HUDEP-2 (cell line): ENCODE measurements at regions not wholly inside any gene's neighbourhood (a gene's known extent, or its start where the extent isn't known, plus 50 kb on each side); places are given as distances from the start of the nearest gene placed in this dataset.
"Not testable (repeated sequence)": the region's sequence is repeated elsewhere in the genome, so short reads cannot be mapped to it uniquely, and the experiment has no call there.

Experiments
- DNase-seq, 76 experiments: peaks; one replicate each; lab custom pipeline; 2025; ENCODE audit not compliant: unreplicated experiment in 76 of 76; lab: John Stamatoyannopoulos, UW

DNA sequence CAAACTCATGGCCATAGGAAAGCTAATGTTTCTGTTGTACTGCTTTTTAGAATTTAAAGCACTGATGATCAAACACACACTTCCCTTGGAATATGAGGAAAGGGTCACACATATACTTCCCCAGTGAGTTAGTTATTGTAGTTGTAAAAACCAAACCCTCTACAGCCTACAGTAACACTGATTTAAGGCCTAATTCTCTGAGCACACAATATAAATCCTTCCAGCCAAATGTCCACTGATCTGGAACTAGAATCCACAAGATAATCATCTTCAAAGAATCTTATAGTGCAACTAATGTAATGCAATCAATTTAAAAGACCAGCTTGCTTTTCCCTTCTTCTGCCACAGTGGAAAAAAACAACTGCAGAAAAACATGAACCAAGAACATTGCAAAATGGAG lies 219.3 kb downstream of the CAAP1 start:
- DNase-seq, result no peak

DNA sequence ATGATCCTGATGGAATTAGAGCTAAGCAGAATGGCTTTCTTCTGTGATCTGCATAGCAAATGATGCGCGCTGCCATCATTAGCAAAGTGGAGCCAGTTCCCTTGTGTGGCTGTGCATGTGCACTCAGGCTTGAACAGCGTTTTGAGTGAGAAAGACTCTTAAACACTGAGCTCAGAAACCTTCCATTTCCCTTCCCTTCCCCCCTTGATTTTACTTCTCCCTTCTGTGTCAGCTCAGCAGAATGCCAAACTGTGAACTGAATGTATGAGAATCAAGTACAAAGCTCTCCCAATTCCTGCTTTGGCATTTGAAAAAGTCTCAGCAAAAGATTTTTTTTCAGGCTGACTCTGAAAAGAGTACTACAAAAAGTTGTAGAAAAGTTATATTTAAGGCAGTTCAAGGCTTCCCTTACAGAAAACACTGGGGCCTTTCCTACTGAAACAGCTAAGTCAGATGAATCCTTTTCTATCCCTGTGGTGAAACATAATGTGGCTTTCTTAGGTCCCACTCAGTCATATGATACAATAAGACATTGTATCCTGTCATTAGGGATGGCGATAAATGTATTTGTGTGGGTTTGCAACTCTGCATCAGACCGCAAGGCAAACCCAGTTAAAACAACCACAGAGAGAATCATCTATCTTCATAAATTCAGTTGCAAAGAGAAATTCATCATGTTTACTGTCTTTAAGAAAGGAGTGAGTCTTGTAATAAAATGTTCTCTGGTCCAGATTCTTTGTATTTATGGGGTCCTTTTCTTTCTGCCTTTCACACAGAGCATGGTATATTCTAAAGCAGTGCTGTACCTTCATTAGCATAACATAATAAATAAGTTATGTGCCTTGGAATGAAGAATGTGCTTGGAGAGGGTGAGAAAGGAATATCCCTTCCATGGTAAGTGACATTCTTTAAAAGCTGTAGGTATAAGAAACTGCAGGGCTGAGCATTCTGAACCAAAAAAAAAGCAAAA lies 222.6 kb downstream of the CAAP1 start:
- no peak for DNase-seq

DNA sequence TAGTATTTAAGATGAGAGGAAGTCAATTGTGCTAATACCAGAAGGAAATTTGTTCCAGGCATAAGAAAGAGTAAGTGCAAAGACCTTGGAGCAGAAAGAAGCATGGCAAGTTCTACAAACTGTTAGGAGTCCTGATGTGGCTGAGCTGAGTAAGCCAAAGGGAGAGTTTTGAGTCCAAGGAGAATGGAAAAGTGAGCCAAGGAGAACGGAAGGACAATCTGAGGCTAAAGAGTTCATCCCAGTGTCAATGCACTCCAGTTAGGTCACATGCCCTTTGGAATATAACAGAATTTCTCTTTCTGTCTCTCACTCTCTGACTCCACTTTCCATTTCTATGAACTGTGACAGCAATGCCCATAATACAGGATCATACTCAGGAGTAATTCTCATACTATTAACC lies 224.7 kb downstream of the CAAP1 start:
- no peak for DNase-seq

DNA sequence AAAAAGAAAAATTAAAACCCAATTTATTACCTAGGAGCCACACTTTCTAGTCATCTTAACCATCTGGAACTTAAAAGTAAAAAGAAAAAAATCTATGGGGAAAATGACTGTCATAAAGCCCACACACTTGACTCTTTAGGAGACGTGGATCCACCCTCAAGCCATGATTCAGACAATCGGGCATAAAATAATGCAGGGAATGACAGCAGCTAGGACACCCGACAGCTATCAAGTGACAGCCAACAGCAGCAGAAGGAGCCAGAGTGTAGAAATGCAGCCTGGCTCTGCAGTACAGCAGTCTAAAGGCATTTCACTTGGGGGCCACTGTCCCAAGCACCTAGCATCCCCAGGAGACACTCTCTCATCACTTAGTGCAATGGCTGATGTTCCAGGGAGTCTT lies 226.9 kb downstream of the CAAP1 start:
- DNase-seq, result no peak

DNA sequence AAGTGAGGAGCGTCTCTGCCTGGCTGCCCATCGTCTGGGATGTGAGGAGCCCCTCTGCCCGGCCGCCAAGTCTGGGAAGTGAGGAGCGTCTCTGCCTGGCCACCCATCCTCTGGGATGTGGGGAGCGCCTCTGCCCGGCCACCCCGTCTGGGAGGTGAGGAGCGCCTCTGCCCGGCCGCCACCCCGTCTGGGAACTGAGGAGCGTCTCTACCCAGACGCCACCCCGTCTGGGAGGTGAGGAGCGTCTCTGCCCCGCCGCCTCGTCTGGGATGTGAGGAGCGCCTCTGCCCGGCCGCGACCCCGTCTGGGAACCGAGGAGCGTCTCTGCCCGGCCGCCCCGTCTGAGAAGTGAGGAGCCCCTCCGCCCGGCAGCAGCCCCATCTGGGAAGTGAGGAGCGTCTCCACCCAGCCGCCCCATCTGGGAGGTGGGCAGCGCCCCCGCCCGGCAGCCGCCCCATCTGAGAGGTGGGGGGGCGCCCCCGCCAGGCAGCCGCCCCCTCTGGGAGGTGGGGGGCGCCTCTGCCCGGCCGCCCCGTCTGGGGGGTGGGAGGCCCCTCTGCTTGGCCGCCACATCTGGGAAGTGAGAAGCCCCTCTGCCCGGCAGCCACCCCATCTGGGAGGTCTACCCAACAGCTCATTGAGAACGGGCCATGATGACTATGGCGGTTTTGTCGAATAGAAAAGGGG lies 228.4 kb downstream of the CAAP1 start:
- DNase-seq, result not testable (repeated sequence)

DNA sequence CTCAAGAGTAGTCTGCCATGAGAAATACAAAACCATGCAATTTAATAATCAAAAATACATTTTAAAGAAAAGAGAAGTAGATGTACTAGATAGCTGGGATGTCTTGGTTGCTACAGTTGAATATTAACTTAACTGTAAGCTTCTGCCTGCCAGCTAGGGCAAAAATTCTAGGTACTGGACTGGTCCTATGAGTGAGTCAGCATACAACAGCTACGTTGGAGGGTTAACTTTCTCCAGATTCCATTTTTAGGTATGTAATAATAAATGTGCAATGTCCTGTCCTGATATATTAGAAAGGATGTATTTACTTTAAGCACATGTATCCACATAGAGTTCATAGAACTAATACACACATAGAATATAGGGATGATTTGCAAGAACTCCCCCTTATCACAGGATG lies 230.1 kb downstream of the CAAP1 start:
- no peak for DNase-seq

DNA sequence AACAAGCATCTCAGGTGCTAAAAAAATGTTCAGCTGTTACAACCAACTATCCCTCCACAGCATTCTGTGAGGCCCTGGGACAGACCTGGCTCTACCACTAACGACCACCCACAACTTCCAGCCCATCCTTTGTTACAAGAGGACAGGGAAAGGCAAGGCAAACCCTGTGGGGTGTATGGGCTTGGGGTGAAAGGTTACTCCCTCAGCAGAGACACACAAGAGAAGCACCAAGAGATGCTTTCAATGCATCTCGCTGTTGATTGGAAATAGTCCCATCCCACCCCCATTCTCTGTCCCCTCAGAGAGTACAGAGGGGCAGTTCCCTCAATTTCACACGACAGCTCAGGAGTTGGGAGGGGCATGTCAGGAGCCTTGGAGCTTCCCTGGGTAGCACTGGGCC lies 234.1 kb downstream of the CAAP1 start:
- DNase-seq, result no peak

DNA sequence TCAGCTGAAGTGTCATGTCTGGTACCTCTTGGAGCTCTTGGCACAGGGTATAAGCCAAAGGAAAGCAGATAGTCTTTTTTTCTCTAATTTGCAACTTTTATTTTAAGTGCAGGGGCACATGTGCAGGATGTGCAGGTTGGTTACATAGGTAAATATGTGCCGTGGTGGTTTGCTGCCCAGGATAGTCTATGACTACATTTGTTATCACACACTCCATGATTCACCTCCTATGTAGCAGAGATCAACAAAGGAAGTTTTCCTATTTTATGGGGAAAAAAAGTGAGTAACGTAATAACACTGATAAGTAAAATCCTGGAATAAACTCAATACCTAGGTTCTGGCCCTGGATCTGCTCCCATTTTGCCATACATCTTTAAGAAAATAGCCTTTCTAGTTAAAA lies 234.6 kb downstream of the CAAP1 start:
- no peak for DNase-seq

DNA sequence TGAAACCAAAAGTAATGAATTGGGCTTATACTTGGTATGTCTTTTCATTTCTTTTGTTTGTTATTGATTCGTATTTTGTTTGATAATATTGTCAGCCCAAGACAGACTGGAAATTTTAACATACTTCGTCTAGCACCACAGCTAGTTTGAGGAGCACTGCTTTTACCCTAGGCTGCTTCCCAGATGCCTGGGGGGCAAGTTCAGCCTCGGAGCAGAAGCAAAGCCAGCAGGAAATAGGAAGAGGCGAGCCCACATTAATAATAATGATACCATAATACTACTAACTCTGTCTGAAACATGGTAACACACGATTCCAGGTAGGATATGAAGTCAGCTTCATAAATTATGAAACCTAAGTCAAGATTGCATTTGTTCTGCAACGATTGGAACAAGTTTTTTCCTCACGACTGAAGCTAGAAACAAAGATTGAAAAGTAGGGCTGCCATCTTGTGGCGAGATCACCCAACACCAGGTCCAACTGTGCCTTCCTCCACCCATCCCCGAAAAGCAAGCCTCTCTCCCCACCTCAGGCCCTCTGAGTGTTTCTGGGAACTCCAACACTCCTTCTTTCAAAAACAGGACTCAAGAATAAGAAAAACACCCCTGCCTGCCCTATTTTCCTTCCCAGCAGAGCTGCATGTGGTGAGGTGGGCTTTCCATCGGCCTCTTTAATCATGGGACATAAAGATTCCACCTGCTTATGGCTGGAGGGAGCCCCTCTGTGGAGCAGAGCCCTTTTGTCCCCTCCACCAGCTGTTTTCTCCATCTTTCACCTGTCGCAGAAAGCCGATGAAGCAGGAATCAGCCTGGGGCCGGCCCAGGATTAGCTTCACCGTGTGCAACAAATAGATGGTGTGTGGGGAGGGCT lies 236.4 kb downstream of the CAAP1 start:
- DNase-seq, result peak in 20 of 76 experiments; percentile 1 to 27 (median 10)

DNA sequence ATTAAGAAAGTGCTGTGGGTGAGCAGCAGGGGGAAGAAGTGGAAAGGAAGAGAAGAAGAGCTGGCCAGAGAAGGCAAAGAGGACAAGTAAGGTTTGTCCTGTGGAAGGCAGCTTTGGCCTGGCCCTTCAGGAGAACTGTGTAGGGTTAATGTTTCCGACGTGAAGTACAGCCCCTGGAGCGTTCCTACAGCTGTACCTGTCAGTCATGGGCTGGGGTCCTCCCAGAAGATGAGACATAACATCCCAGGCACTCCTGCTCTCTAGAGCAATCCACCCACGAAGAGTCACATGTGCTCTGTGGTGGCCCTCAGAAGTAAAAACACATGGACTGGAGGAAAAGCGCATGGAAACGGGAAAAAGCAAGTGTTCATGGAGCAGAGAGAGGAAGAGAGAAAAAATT lies 237.4 kb downstream of the CAAP1 start:
- no peak for DNase-seq

DNA sequence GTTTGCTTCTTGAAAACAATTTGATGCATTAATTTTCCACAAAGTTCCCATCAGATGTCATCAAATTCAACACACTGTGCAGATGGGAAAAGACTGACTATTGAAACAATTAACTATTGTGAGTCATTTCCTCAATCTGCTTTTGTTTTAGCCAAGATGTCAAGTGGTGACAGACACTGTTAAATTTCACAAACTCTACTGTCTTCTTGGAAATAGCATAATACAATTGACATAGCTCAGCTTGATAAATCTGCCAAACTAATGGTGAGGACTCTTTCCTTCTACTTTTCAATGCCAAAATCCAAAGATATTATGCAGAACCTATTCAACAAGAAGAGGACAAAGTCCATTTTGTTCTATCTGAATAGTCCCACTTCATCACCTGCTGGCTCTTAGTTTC lies 242.3 kb downstream of the CAAP1 start:
- DNase-seq, result no peak

DNA sequence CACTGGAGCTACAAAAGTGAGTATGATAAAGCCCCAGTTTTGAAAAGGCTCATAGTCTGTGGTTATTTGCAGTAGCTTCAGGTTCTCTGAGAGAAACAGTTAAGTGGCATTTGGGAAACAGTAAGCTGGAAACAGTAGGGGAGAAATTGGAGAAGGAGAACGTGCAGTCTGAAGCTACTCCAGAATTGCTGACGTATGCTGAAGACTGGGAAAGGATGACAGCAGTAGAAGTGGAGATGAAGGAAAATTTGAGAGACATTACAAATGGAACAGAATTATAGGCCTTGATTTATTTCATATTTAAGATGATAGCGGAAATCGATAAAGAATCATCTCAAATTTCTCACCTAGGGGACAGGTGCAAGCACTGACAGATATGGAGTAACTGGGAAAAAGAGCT lies 248.8 kb downstream of the CAAP1 start:
- DNase-seq, result no peak

DNA sequence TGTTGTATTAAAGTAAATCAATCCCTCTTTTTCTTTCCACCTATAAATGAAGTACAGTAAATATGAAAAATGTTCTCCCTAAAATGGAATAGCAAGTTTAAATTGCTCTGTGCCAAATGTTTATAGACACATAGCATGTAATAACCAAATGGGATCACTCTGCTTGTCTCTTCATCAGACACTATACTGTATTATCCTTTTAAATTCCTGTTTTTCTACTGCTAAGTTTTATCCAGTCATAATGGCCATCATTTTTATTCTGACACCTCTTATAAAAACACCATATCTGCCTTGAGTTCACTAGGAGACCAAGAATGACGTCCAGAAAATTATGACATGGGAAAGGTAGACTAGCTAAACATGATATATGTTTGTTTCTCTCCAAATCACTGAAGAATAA lies 252.8 kb downstream of the CAAP1 start:
- no peak for DNase-seq

DNA sequence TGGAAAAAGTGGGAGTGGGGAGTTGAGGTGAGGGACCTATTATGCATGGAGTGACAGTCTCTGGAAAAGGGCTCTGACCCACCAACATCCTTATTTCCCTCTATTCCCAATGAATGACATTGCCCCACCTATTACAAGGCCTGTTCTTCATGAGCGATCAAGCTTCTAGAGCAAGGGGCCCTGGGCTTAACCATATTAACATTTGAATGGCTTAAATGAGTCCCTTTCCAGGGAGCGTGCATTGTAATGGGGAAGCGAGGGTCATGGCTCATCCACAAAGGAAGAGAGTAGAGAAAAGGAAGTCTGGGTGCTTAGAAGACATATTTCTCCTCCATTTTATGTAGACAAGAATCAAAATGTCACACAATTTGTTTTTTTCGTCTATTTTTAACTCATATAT lies 255.5 kb downstream of the CAAP1 start:
- no peak for DNase-seq

DNA sequence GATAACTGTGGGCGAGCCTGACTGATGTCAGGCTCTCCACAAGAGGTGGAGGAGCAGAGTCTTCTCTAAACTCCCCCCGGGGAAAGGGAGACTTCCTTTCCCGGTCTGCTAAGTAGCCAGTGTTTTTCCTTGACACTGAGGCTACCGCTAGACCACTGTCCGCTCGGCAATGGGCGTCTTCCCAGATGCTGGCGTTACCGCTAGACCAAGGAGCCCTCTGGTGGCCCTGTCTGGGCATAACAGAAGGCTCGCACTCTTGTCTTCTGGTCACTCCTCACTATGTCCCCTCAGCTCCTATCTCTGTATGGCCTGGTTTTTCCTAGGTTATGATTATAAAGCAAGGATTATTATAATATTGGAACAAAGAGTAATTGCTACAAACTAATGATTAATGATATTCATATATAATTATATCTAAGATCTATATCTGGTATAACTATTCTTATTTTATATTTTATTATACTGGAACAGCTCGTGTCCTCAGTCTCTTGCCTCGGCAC lies 278.7 kb downstream of the CAAP1 start:
- peak in 10 of 76 experiments; percentile 1 to 28 (median 12) for DNase-seq

DNA sequence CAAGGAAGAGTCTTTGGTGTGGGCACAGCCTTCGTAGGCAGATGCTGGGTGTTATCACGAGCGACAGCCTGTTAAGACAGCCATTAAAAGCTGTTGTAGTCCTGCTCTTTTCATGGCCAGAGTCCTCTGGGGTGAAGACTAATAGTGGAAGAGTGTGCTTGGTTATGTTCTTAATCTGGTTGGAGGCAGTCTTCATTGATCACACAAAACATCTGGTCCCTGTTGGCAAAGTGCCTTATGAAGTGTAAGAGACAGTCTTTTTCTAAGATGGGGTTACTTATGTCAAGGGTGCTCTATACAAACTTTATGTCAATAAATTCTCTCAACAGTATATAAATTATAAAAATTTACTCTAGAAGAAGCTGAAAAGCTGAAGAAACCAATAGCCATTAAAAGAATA lies 280.4 kb downstream of the CAAP1 start:
- peak in 34 of 76 experiments; percentile 4 to 59 (median 18) for DNase-seq

DNA sequence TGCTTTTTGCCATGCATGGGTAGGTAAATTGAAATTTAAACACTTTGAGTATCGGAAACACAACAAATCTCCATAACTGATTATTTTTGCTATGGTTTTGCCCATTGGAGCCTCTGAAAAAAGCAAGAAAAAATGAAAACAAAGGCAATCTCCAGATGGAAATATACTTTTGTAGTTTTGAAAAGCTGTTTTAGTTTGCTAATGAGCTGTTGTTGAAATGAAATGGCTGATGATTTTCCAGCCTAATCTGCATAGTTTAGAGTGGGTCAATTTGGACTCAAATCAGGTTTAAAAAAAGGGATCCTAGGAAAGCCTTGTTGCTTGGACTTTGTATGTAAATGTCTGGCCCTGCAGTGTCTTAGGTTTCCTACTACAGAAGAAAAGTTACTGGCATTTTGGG lies 285.8 kb downstream of the CAAP1 start:
- DNase-seq, result no peak

DNA sequence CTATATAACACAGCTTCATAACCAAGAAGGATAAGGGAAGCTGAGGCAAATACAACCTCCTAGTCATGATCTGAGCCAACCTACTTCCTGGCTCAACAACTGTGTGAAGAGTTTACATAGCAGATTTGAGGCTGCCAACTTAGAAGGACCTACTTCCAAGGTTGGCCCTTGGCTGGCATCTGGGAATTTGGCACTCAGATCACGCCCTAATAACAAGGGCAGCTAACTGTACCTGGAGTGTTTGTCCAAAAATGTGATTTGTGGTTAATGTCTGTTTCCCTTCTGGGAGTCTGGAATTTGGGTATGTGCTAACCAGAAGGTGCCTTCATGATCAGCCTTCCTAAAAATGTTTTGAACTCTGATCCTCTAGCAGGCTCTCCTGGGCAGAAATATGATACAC lies 287.2 kb downstream of the CAAP1 start:
- no peak for DNase-seq

DNA sequence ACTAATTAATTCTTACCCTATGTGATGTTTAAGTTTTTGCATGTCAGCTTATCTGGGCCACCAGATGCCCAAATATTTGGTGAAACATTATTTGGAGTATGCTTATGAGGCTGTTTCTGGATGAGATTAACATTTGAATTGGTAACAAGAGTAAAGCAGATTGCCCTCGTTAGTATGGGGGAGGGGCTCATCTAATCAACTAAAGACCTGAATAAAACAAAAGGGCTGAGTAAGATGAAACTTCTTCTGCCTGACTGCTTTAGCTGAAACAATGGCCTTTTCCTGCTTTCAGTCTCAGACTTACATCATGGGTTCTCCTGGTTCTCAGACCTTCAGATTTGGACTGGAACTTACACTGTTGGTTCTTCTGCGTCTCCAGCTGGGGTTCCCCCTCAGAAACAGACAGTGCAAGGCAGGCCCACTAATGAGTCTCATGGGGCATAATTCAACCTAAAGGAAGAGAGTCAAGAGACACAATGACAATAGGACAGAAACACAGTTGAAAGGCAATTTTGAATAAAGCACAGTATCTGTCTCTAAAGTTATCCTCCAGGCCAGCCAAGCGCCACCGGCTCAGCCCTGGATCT lies 288.4 kb downstream of the CAAP1 start:
- DNase-seq, result no peak

DNA sequence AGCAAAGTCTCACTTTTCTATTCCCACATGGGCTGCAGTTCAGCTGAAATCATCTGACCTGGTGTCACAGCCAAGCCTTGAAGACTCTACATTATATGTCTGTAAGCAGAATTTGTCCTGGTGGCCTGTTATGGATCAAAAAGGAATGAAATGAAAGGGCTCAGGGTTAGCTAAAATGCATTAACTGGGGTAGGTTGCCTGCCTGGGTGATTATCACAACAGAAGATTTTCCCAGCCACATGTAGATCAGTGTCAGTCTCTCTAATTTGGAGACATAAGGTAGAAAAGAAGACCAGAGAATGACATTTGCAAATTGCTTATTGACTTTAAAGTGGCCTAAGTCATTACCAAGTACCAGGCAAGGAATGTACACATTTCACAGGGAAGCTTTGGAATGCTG lies 289.0 kb downstream of the CAAP1 start:
- no peak for DNase-seq
